Right ventricle myocardium superior (tissue), 1 donor: ENCODE measurements at regions not wholly inside any gene's neighbourhood (a gene's known extent, or its start where the extent isn't known, plus 50 kb on each side); places are given as distances from the start of the nearest gene placed in this dataset.
"Not testable (repeated sequence)": the region's sequence is repeated elsewhere in the genome, so short reads cannot be mapped to it uniquely, and the experiment has no call there.

ENCODE experiments used
- ATAC-seq: fragments of 200-7000 bp; cut with Tn5 transposase; one replicate; pipeline ENCODE4 v1.9.1; 2020; ENCODE audit warnings: mild to moderate bottlenecking; ENCODE audit not compliant: poor library complexity
- DNase-seq: peaks from one replicate; pipeline ENCODE4 v3.0.0-alpha.2; 2020
- intact Hi-C: fragments of 100-400 bp; cut with DNase I; formaldehyde crosslinking; loops from one replicate; pipeline ENCODE4 v1.11.2; 2022
- donor health status: DM: no; HTN: yes; CAD: no; lungs with severe emphysema.

DNA sequence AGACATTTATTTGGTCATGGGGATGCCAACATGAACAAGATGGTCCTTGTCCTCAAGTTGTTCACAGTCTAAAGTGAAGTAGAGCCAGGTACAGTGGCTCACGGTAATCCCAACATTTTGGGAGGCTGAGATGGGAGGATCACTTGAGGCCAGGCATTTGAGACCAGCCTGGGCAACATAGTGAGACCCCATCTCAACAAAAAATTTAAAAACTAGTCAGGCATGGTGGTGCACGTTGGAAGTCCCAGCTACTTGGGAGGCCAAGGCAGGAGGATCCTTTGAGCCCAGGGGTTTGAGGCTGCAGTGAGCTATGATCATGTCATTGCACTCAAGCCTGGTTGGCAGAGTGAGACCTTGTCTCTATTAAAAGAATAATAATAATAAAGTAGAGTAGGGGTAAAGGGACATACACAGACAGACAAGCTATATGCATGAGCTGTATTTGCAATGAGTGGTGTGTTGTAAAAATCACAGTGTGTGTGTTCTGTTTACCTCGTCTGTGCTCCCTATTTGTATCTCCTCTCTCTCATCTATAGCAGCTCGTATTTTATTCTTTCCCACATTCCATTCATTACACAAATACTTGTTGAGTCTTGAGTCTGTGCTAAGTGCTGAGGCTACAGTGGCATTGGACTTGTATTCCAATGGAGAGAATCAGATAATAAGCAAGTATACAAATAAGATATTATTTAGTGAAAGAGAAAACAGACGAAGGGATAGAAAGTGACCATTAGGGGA is 73.9 kb upstream of the DHX40 start:
- intact Hi-C loops = no loop called here
- no peak for ATAC-seq
- no peak for DNase-seq

DNA sequence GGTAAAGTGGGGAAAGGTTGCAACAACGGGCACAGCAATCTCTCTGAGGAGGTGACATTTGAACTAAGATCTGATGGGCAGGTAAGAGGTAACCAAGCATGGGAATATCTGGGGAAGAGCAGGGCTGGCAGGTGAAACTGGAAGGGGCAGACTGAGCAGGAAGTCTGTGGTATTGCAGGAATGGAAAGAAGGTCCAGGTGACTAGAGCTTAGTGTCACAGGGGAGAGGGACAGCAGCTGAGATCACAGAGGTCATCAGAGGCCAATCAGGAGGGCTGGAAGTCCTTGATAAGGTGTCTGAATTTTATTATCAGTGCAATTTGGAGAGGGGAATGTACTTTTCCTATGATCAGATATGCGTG is 73.3 kb upstream of the DHX40 start:
- intact Hi-C loops = no loop called here
- ATAC-seq = no peak
- no peak for DNase-seq

DNA sequence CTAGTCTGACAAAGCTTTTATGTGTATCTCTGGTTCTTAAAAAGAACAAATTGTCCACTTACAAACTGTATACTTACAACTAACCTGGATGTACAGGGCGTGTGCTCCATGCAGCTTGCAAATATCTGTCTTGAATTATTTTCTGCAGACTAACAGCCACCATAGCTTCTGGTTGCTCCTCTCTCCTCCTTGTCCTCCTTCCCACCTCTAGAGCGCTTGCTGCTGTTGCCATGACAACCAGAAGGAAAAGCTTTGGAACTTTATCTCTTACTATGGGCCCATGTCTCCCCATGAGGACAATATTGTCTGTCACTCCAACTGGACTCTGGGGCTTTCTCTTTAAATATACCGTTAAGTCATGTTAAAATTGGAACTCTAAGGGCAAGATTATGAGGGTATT is 71.5 kb upstream of the DHX40 start:
- ATAC-seq (no peak), DNase-seq (no peak)
- intact Hi-C loops = no loop called here

DNA sequence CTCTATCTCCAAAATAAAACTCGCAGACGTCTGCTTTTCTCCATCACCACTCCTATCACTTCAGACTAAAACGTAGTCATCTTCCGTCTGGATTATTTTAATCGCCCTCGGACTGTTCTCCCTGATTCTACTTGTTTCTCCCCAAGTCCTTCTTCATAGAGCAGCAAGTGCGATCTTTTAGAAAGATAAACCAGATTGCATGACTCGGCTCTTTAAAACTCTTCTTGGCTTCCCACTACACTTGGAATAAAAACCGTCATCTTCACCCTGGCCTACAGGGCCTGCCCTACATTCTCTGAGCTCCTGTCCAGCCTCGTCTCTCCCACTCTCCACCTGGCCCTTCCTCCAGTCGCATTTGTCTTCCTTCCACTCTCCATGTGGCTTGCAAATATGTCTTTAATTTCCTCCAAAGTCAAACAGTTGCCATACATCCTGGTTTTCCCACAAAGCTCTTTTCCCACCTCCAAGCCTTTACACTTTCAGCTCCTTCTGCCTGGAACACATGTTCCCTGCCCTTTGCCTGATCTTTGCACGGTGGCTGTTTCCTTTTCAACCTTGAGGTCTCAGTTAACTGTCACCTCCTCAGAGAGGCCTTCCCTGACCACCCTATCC is 70.5 kb upstream of the DHX40 start:
- DNase-seq (no peak), ATAC-seq (no peak)
- intact Hi-C loops = no loop called here

DNA sequence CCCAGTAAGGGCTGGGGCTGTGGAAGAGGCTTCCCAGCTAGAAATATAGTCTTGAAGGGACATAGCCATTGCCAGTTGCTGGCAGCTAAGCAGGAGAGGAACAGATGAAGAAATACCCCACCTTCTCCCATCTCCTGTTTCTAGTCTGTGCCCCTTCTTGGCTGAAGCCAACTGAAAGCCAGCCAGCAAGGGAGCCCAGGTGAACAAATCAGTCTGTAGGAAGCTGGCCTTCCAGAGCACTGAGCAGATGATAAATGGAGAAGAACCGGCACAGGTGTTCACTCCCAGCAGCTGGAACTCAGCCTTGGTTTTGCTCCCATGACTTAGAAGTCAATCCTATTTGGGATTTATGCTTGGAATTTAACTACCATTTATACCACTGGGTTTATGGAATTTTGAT is 69.2 kb upstream of the DHX40 start:
- DNase-seq (no peak), ATAC-seq (no peak)
- intact Hi-C loops = no loop called here

DNA sequence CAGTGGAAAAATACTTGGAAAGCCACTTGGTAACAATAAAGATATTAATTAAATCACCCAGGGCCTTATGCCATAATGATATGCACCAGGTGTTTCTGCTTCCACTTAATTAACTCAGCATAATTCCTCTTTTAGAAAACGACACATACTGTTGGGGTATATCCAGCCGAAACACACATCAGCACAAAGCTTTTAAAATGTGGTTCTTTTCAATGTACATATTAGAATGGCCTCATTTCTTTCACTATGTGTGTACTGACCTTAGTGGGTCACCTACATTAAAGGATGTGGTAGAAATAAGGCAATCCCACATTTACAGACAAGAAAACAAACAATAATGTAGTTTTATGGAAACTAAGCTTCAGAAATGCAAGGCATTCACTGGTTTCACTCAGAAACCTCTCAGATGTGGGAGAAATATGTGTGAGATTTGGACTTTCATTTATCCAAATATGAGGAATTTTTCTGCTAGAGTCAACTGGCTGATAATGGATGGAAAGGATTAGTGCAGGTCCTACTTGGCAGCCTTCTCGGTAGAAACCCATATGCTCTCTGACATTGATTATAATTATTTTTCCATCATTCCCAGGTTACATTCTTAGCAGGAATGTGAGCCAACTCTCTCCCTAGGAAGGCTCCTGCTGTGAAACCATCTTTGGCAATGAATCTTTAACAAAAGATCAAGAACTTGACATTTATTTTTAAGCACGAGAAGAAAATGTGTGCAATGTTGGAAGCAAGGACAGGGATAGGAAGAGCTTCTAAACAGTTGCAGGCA is 66.7 kb upstream of the DHX40 start:
- intact Hi-C loops = no loop called here
- ATAC-seq (no peak), DNase-seq (no peak)

DNA sequence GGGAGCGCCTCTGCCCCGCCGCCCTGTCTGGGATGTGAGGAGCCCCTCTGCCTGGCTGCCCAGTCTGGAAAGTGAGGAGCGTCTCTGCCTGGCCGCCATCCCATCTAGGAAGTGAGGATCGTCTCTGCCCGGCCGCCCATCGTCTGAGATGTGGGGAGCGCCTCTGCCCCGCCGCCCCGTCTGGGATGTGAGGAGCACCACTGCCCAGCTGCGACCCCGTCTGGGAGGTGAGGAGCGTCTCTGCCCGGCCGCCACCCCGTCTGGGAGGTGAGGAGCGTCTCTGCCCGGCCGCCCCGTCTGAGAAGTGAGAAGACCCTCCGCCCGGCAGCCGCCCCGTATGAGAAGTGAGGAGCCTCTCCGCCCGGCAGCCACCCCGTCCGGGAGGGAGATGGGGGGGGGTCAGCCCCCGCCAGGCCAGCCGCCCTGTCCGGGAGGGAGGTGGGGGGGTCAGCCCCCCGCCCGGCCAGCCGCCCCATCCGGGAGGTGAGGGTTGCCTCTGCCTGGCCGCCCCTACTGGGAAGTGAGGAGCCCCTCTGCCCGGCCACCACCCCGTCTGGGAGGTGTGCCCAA is 65.2 kb upstream of the DHX40 start:
- DNase-seq, ATAC-seq, intact Hi-C loops: not testable (repeated sequence)

DNA sequence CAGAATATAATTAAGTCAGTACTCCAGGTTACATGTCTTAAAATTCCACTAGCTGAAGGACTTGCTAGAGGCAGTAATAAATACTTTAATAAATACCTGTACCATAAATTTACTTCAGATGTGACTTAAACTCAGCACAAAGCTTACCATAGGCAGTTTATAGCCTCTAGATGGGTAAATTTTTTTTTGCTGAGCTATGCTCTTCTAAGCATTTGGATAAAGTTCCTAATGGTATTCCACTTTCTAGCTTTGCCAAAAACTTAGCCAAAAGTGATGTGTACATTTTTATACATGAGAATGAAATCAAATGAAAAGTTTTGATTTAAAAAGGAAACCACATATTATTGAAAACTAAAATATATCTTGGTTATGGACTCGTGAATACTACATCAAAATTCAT is 63.7 kb upstream of the DHX40 start:
- ATAC-seq = no peak
- intact Hi-C loops = no loop called here
- DNase-seq = no peak

DNA sequence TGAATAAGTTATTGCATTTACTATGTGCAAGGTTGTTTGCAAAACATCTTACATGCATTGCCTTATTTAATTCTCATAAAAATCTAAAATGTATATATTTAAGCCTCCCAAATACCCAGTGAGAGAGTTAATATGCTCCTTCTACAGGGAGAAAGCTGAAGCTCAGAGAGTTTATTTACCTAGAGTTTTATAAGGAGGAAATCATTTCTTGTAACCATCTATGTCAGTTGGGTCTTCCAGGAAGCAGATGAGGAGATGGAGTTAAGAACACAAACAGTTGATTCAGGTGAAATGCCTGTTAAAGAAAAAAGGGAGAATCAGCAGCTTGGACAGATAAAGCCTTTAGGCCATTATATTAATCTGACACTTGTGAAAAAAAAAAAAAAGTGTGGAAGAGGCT is 62.6 kb upstream of the DHX40 start:
- DNase-seq (no peak), ATAC-seq (no peak)
- intact Hi-C loops = no loop called here

DNA sequence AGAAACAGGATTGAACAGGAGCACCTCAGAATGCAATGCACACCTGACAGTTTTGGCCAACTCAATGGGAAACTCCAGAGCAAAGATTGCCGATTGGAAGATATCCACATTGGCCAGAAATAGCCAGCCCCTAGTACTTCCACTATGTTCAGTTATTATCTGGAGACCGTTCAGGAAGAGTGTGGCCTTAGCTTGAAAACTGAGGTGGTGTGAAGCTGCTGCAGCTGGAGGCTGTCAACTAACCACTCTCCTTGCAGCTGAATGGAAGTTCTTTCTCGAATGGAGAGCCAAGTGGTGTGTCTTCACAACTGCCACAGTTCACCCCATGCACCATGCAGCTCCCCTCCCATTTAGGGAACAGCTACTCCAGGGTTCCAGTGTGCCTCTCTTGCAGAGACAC is 61.9 kb upstream of the DHX40 start:
- no peak for DNase-seq
- ATAC-seq = no peak
- intact Hi-C loops = no loop called here

DNA sequence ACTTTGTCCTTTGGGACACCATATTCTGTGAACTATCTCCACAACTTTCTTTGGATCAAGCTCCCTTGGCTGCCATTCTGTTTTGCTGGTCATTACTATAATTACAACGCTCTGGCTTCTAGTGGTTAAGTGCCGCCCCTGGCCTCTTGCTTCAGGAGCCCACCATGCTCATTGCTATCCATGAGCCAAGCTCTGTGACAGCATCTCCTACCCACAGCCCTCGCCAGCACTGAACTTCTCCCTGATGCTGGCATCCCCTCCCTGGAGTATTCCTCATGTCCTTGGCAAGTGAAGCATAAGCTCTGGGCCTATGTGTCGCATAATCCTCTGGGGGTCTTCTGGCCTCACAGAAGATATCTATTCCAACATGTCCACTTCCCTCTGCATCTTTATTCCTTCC is 60.6 kb upstream of the DHX40 start:
- intact Hi-C loops = no loop called here
- no peak for DNase-seq
- no peak for ATAC-seq

DNA sequence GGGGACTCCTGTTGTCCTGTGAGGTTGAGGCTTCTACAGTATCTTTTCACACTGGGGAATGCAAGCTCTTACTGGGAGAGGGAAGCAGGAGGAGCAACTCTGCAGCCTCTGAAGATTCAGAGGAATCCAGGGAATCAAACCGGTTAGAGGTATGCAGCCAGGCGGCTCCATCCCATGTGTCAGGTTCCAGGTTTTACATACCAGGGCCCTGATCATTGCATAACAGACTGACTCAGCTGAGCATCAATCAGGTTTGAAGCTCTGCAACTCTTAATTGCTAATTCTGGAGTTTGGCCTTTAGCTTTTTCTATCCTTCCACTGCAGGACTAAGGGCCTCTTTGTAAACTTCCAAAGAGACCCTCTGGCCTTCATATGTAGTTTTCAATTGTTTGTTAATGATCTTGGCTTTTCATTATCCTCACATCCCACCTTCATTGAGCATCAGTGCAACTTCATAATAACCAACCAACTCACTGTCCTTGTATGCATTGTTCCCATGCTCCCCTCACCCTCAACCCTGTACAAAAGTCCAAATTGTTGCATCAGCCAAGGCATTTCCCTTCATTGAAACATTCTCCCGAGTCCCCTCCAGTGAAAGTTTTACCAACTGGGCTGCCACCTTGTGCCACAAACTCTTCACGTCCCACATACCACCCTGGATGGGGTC is 59.7 kb upstream of the DHX40 start:
- DNase-seq = no peak
- intact Hi-C loops = no loop called here
- no peak for ATAC-seq

DNA sequence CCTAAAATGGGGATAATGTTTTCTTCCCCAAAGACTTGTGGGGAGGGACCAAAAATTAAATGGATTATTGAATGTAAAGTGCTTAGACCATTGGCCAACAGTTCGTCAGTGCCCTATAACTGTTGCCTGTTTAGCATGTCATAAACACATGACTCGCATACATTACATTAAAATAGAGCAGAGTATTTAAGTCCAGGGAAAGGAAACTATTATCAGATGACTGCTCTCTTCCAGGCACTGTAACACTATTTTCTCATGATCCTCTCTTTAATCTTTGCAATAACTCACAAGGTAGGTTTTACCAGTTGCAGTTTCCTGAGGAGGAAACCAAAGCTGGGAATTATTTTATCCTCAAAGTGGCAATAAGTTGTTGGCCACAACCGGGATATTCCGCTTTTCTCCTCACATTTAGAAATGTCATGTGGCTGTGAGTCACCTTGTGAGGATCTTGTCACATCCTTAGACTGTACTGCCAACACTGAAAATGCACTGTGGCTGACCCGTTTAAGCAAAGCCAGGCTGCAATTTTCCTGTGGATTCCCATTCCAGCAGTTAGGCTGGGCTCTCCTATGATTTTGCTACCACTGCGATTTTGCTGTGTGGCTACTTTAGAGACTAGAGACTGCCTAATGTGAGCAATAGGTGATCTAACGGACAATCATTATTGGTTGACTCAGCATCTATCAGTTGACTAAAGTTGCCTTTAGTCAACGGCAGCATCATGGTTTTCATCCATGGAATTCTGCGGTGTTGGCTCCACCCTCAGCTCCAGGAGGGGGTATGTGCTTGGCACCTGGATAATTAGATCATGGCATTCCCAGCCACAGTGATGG is 58.3 kb upstream of the DHX40 start:
- intact Hi-C loops = no loop called here
- no peak for ATAC-seq
- DNase-seq = no peak

DNA sequence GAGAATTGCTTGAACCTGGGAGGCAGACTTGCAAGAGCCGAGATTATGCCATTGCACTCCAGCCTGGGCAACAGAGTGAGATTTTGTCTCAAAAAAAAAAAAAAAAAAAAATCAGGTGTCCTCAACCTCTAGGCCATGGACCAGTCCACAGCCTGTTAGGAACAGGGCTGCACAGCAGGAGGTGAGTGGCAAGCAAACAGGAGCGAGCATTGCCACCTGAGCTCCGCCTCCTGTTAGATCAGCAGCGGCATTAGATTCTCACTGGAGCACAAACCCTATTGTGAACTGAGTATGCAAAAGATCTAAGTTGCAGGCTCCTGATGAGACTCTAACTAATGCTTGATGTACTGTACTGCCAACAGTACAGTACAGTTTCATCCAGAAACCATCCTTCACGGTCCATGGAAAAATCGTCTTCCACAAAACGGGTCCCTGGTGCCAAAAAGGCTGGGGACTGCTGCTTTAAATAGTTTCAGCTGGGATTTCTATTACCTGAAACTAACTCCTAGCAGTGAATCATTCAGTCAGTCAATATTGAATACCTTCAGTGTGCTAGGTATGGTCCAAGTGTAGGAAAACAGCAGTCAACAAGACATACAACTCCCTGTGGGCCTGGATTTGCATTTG is 56.3 kb upstream of the DHX40 start:
- intact Hi-C loops = no loop called here
- DNase-seq = no peak
- no peak for ATAC-seq

DNA sequence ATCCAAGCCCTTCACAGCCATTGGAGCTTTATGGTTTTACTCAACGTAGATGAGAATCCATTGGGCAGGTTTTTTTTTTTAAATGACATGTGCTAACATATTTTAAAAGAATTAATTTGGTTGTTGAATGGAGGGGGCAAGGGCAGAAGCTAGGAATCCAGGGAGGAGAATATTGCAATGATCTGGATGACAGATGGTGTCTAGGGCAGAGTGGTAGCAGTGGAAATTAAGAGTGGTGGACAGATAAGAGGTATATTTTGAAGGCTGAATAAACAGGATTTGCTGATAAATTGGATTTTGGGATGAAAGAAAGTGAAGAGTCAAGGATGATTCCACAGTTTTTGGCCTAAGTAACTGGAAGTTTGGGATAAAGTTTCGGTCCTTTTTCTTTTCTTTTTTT is 54.8 kb upstream of the DHX40 start:
- DNase-seq (no peak), ATAC-seq (no peak)
- intact Hi-C loops = no loop called here

DNA sequence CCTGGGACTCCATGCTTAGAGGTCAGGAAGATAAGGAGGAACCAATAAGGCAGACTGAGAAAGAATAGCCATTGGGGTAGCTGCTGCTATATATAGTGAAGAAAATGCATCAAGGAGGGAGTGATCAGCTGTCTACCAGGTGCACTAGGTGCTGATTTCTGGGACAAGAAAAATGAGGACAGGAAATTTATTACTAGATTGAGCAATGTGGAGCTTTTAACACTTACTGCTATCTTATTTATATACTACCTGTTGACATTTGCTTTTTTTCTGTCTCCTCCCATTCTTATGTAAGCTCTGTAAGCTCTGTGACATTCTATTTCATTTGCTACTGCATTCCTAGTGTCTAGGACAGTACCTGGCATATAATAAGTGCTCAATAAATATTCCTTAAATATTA is 53.7 kb upstream of the DHX40 start:
- no peak for ATAC-seq

DNA sequence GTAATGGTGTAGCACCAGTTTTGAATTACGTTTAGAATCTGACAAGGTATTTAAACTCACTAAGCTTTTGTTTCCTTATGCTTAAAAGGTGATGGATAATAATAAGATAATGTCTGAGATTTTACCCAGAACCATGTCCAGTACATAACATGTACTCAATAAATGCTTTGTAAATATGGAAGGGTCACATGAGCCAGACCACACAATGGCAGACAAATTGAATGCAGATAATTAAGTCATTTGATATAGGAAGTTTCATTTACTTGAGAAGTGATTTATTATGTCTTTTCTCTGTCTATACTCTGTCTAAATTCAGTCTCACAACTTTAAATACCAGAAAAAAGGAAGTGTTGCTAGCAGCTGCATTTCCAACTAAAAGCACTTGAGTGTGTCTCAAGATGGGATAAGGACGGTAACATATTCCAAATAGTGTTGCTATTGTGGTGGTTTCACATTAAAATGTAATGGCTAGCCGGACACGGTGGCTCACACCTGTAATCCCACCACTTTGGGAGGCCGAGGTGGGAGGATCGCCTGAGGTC is 52.5 kb upstream of the DHX40 start:
- no peak for ATAC-seq
- intact Hi-C loops = no loop called here
- DNase-seq = no peak

More for the DNA sequence above, 53.7 kb upstream of the DHX40 start:
- intact Hi-C loops = no loop called here
- DNase-seq = no peak
